GM23338 (cell line): ENCODE measurements at regions not wholly inside any gene's neighbourhood (a gene's known extent, or its start where the extent isn't known, plus 50 kb on each side); places are given as distances from the start of the nearest gene placed in this dataset.

Experiments used
- ATAC-seq: fragments of 200-7000 bp; cut with Tn5 transposase; 3 replicates; pipeline ENCODE4 v1.9.1; 2020
- DNase-seq: peaks from one replicate; pipeline ENCODE4 v3.0.0-alpha.2; 2015; ENCODE audit warnings: low spot score
- H2AFZ ChIP-seq: fragments of 200-600 bp; sonication (generic); 2 replicates; pipeline ENCODE4 v1.8.0; 2016; ENCODE audit warnings: antibody characterized with exemption, mild to moderate bottlenecking, moderate library complexity
- H3F3A ChIP-seq: fragments of 200-600 bp; sonication (generic); replicated peaks from 2 replicates; pipeline ENCODE4 v1.8.0; 2017; ENCODE audit warnings: antibody characterized with exemption, mixed run types, low read depth
- H3K27ac ChIP-seq: fragments of 200-600 bp; sonication (generic); 2 replicates; pipeline ENCODE4 v1.6.1; 2016; ENCODE audit warnings: low read depth
- H3K27me3 ChIP-seq: fragments of 200-600 bp; sonication (generic); 2 replicates; pipeline ENCODE4 v1.8.0; 2016; ENCODE audit warnings: mild to moderate bottlenecking, mixed run types, moderate library complexity; ENCODE audit not compliant: insufficient read depth
- H3K36me3 ChIP-seq: fragments of 200-600 bp; sonication (generic); 2 replicates; pipeline ENCODE4 v1.8.0; 2016; ENCODE audit warnings: mild to moderate bottlenecking; ENCODE audit not compliant: insufficient read depth
- H3K4me1 ChIP-seq: fragments of 200-600 bp; sonication (generic); 2 replicates; pipeline ENCODE4 v1.8.0; 2016; ENCODE audit warnings: mild to moderate bottlenecking, moderate library complexity; ENCODE audit not compliant: insufficient read depth
- H3K4me2 ChIP-seq: fragments of 200-600 bp; sonication (generic); 2 replicates; pipeline ENCODE4 v1.7.1; 2017; ENCODE audit warnings: mixed run types
- H3K4me3 ChIP-seq: fragments of 200-600 bp; sonication (generic); 2 replicates; pipeline ENCODE4 v1.6.1; 2016; ENCODE audit warnings: mixed run types
- H3K79me2 ChIP-seq: fragments of 200-600 bp; sonication (generic); replicated peaks from 2 replicates; pipeline ENCODE4 v1.8.0; 2017; ENCODE audit warnings: mild to moderate bottlenecking; ENCODE audit not compliant: insufficient read depth
- H3K9me2 ChIP-seq: fragments of 200-600 bp; sonication (generic); 2 replicates; pipeline ENCODE4 v1.8.0; 2017; ENCODE audit not compliant: insufficient read depth
- H4K20me1 ChIP-seq: fragments of 200-600 bp; sonication (generic); replicated peaks from 2 replicates; pipeline ENCODE4 v1.8.0; 2017; ENCODE audit warnings: mild to moderate bottlenecking; ENCODE audit not compliant: insufficient read depth
- H3K27ac Mint-ChIP-seq: 2 replicates; pipeline ENCODE4 v1.8.0; 2020; ENCODE audit warnings: inconsistent platforms, mild to moderate bottlenecking, moderate library complexity, mixed read lengths
- H3K27me3 Mint-ChIP-seq: 3 replicates; pipeline ENCODE4 v1.8.0; 2022; ENCODE audit warnings: low read depth, mild to moderate bottlenecking, moderate library complexity, mixed read lengths, inconsistent platforms; ENCODE audit not compliant: insufficient read depth, poor library complexity
- H3K36me3 Mint-ChIP-seq: 3 replicates; pipeline ENCODE4 v1.8.0; 2021; ENCODE audit warnings: low read depth, mild to moderate bottlenecking, inconsistent platforms, moderate library complexity, mixed read lengths
- H3K4me1 Mint-ChIP-seq: 3 replicates; pipeline ENCODE4 v1.8.0; 2020; ENCODE audit warnings: mild to moderate bottlenecking, inconsistent platforms, mixed read lengths
- H3K4me3 Mint-ChIP-seq: 3 replicates; pipeline ENCODE4 v1.8.0; 2021; ENCODE audit warnings: moderate library complexity, mild to moderate bottlenecking, inconsistent platforms, mixed read lengths
- H3K9me3 Mint-ChIP-seq: 3 replicates; pipeline ENCODE4 v1.8.0; 2020; ENCODE audit warnings: moderate library complexity, mild to moderate bottlenecking, inconsistent platforms, mixed read lengths
- CREB1 ChIP-seq: fragments of 250-450 bp; sonication (Bioruptor Pico); IDR thresholded peaks from 2 replicates; pipeline ENCODE4 v1.5.0; 2020; ENCODE audit warnings: low read depth, mild to moderate bottlenecking, moderate library complexity
- EZH2 ChIP-seq: fragments of 200-600 bp; sonication (generic); IDR thresholded peaks from one replicate; pipeline ENCODE4 v1.8.0; 2017; ENCODE audit warnings: antibody characterized with exemption, mild to moderate bottlenecking, low read depth; ENCODE audit not compliant: unreplicated experiment
- EZH2phosphoT487 ChIP-seq: fragments of 200-600 bp; sonication (generic); IDR thresholded peaks from one replicate; pipeline ENCODE4 v1.8.1; 2018; ENCODE audit warnings: antibody characterized with exemption; ENCODE audit not compliant: unreplicated experiment
- JUNB ChIP-seq: IDR thresholded peaks from one replicate; pipeline ENCODE4 v1.6.1; 2016; ENCODE audit warnings: antibody characterized with exemption; ENCODE audit not compliant: unreplicated experiment
- NANOG ChIP-seq: IDR thresholded peaks from 2 replicates; pipeline ENCODE4 v1.6.1; 2016; ENCODE audit warnings: antibody characterized with exemption, borderline replicate concordance
- POLR2AphosphoS5 ChIP-seq: IDR thresholded peaks from 2 replicates; pipeline ENCODE4 v1.6.1; 2016; ENCODE audit warnings: antibody characterized with exemption, low read depth
- STAT1 ChIP-seq: IDR thresholded peaks from one replicate; pipeline ENCODE4 v1.6.1; 2016; ENCODE audit warnings: antibody characterized with exemption; ENCODE audit not compliant: unreplicated experiment
- ZNF114 ChIP-seq: fragments of 250-450 bp; sonication (Bioruptor Pico); IDR thresholded peaks from 2 replicates; pipeline ENCODE4 v1.5.0; 2020; ENCODE audit warnings: mild to moderate bottlenecking, moderate library complexity
- ZNF331 ChIP-seq: fragments of 250-450 bp; sonication (Bioruptor Pico); IDR thresholded peaks from 2 replicates; pipeline ENCODE4 v1.5.0; 2020; ENCODE audit warnings: low read depth, mild to moderate bottlenecking, moderate library complexity
- TF ChIP-seq, protein P1 (sequence below), 2 experiments: fragments of 200-600 bp in 1 of 2; sonication (generic) in 1 of 2; conservative IDR thresholded peaks; 2 replicates each; pipeline versions ENCODE4 v1.5.1 to v1.6.1; 2016 to 2017; ENCODE audit warnings: antibody characterized with exemption in 2 of 2, low read depth in 2 of 2, mild to moderate bottlenecking in 2 of 2, moderate library complexity in 1 of 2
- TF ChIP-seq, protein P2 (sequence below): IDR thresholded peaks from one replicate; pipeline ENCODE4 v1.6.1; 2018; ENCODE audit warnings: antibody characterized with exemption; ENCODE audit not compliant: unreplicated experiment
- TF ChIP-seq, protein P3 (sequence below): fragments of 250-450 bp; sonication (Bioruptor Pico); IDR thresholded peaks from 2 replicates; pipeline ENCODE4 v1.5.0; 2020; ENCODE audit warnings: mild to moderate bottlenecking, moderate library complexity
- TF ChIP-seq, protein P4 (sequence below): IDR thresholded peaks from 2 replicates; pipeline ENCODE4 v1.6.1; 2016; ENCODE audit warnings: antibody characterized with exemption

DNA sequence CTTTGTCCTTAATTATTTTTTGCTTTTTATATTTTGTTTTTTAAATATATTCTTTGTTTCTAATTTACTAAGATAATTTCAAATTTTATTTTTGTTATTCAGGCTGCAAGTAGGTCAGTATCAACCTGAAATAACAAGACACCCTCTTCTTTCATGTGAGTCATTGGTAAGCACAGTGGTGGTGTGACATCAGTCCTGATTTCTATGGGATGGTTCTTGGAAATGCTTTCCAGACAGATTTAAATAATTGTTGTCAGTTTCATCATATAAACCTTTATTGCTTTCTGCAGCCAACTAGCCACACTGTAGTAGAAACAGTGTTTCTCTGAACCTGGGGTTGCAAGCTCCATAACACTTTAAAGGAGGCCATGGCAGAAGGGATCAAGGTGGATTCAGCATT lies 157.5 kb upstream of the C21orf91 start:
- no peak overlapping the region for H3K27ac ChIP-seq
- no peak overlapping the region for H2AFZ ChIP-seq
- no peaks in the 10 kb centered on the region for H3K4me1 ChIP-seq
- Mint-ChIP-seq H3K27ac (no peak overlapping the region), H3K4me3 (no peak overlapping the region), H3K36me3 (no peaks in the 10 kb centered on the region; the same call in 2 of the 3 replicates), H3K27me3 (no peaks in the 10 kb centered on the region), H3K4me1 (no peaks in the 10 kb centered on the region), H3K9me3 (0 out of 3 replicates have a peak, but pooled peaks cover 2% of the 10 kb centered on the region)
- H3K27me3 ChIP-seq = no peaks in the 10 kb centered on the region
- H3F3A ChIP-seq = no peaks in the 10 kb centered on the region
- H3K4me2 ChIP-seq = no peak overlapping the region
- H3K9me2 ChIP-seq = no peaks in the 10 kb centered on the region
- H3K4me3 ChIP-seq = no peak overlapping the region
- no peaks in the 10 kb centered on the region for H3K79me2 ChIP-seq
- TF ChIP-seq, protein P1, sequence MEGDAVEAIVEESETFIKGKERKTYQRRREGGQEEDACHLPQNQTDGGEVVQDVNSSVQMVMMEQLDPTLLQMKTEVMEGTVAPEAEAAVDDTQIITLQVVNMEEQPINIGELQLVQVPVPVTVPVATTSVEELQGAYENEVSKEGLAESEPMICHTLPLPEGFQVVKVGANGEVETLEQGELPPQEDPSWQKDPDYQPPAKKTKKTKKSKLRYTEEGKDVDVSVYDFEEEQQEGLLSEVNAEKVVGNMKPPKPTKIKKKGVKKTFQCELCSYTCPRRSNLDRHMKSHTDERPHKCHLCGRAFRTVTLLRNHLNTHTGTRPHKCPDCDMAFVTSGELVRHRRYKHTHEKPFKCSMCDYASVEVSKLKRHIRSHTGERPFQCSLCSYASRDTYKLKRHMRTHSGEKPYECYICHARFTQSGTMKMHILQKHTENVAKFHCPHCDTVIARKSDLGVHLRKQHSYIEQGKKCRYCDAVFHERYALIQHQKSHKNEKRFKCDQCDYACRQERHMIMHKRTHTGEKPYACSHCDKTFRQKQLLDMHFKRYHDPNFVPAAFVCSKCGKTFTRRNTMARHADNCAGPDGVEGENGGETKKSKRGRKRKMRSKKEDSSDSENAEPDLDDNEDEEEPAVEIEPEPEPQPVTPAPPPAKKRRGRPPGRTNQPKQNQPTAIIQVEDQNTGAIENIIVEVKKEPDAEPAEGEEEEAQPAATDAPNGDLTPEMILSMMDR (conservative IDR thresholded peaks at IDR 0.05; ENCODE audit: low read depth in 2 of 2) = no peak
- TF ChIP-seq, protein P2, sequence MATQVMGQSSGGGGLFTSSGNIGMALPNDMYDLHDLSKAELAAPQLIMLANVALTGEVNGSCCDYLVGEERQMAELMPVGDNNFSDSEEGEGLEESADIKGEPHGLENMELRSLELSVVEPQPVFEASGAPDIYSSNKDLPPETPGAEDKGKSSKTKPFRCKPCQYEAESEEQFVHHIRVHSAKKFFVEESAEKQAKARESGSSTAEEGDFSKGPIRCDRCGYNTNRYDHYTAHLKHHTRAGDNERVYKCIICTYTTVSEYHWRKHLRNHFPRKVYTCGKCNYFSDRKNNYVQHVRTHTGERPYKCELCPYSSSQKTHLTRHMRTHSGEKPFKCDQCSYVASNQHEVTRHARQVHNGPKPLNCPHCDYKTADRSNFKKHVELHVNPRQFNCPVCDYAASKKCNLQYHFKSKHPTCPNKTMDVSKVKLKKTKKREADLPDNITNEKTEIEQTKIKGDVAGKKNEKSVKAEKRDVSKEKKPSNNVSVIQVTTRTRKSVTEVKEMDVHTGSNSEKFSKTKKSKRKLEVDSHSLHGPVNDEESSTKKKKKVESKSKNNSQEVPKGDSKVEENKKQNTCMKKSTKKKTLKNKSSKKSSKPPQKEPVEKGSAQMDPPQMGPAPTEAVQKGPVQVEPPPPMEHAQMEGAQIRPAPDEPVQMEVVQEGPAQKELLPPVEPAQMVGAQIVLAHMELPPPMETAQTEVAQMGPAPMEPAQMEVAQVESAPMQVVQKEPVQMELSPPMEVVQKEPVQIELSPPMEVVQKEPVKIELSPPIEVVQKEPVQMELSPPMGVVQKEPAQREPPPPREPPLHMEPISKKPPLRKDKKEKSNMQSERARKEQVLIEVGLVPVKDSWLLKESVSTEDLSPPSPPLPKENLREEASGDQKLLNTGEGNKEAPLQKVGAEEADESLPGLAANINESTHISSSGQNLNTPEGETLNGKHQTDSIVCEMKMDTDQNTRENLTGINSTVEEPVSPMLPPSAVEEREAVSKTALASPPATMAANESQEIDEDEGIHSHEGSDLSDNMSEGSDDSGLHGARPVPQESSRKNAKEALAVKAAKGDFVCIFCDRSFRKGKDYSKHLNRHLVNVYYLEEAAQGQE = no peak
- TF ChIP-seq, protein P3, sequence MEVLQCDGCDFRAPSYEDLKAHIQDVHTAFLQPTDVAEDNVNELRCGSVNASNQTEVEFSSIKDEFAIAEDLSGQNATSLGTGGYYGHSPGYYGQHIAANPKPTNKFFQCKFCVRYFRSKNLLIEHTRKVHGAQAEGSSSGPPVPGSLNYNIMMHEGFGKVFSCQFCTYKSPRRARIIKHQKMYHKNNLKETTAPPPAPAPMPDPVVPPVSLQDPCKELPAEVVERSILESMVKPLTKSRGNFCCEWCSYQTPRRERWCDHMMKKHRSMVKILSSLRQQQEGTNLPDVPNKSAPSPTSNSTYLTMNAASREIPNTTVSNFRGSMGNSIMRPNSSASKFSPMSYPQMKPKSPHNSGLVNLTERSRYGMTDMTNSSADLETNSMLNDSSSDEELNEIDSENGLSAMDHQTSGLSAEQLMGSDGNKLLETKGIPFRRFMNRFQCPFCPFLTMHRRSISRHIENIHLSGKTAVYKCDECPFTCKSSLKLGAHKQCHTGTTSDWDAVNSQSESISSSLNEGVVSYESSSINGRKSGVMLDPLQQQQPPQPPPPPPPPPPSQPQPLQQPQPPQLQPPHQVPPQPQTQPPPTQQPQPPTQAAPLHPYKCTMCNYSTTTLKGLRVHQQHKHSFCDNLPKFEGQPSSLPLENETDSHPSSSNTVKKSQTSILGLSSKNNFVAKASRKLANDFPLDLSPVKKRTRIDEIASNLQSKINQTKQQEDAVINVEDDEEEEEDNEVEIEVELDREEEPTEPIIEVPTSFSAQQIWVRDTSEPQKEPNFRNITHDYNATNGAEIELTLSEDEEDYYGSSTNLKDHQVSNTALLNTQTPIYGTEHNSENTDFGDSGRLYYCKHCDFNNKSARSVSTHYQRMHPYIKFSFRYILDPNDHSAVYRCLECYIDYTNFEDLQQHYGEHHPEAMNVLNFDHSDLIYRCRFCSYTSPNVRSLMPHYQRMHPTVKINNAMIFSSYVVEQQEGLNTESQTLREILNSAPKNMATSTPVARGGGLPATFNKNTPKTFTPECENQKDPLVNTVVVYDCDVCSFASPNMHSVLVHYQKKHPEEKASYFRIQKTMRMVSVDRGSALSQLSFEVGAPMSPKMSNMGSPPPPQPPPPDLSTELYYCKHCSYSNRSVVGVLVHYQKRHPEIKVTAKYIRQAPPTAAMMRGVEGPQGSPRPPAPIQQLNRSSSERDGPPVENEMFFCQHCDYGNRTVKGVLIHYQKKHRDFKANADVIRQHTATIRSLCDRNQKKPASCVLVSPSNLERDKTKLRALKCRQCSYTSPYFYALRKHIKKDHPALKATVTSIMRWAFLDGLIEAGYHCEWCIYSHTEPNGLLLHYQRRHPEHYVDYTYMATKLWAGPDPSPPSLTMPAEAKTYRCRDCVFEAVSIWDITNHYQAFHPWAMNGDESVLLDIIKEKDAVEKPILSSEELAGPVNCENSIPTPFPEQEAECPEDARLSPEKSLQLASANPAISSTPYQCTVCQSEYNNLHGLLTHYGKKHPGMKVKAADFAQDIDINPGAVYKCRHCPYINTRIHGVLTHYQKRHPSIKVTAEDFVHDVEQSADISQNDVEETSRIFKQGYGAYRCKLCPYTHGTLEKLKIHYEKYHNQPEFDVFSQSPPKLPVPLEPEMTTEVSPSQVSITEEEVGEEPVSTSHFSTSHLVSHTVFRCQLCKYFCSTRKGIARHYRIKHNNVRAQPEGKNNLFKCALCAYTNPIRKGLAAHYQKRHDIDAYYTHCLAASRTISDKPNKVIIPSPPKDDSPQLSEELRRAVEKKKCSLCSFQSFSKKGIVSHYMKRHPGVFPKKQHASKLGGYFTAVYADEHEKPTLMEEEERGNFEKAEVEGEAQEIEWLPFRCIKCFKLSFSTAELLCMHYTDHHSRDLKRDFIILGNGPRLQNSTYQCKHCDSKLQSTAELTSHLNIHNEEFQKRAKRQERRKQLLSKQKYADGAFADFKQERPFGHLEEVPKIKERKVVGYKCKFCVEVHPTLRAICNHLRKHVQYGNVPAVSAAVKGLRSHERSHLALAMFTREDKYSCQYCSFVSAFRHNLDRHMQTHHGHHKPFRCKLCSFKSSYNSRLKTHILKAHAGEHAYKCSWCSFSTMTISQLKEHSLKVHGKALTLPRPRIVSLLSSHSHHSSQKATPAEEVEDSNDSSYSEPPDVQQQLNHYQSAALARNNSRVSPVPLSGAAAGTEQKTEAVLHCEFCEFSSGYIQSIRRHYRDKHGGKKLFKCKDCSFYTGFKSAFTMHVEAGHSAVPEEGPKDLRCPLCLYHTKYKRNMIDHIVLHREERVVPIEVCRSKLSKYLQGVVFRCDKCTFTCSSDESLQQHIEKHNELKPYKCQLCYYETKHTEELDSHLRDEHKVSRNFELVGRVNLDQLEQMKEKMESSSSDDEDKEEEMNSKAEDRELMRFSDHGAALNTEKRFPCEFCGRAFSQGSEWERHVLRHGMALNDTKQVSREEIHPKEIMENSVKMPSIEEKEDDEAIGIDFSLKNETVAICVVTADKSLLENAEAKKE (CRISPR knock-in tag) = no peak
- TF ChIP-seq ZNF331 (no peak), EZH2phosphoT487 (no peak), ZNF114 (no peak), EZH2 (no peak), NANOG (no peak), CREB1 (CRISPR knock-in tag) (no peak), JUNB (no peak), STAT1 (no peak), POLR2AphosphoS5 (no peak)
- TF ChIP-seq, protein P4, sequence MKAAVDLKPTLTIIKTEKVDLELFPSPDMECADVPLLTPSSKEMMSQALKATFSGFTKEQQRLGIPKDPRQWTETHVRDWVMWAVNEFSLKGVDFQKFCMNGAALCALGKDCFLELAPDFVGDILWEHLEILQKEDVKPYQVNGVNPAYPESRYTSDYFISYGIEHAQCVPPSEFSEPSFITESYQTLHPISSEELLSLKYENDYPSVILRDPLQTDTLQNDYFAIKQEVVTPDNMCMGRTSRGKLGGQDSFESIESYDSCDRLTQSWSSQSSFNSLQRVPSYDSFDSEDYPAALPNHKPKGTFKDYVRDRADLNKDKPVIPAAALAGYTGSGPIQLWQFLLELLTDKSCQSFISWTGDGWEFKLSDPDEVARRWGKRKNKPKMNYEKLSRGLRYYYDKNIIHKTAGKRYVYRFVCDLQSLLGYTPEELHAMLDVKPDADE = no peak
- DNase-seq (no peak), ATAC-seq (no peak)
- H4K20me1 ChIP-seq = no peaks in the 10 kb centered on the region
- H3K36me3 ChIP-seq = no peaks in the 10 kb centered on the region
